ENCODE measurements at regions not wholly inside any gene's neighbourhood (a gene's known extent, or its start where the extent isn't known, plus 50 kb on each side); places are given as distances from the start of the nearest gene placed in this dataset.

- no peak for TF ChIP-seq POLR2AphosphoS5 (IDR thresholded peaks at IDR 0.05)
- no peak for TF ChIP-seq EP300 (IDR thresholded peaks at IDR 0.05)
Measured at GRCh38 chrY:11668221-11668620, 1032.8 kb upstream of the USP9Y start.
